ENCODE measurements at regions not wholly inside any gene's neighbourhood (a gene's known extent, or its start where the extent isn't known, plus 50 kb on each side); places are given as distances from the start of the nearest gene placed in this dataset.
"Not testable (repeated sequence)": the region's sequence is repeated elsewhere in the genome, so short reads cannot be mapped to it uniquely, and the experiment has no call there.

- DNase-seq, result no peak
Observed at GRCh38 chr14:40074169-40074568, 641.9 kb upstream of the FBXO33 start.

DNA sequence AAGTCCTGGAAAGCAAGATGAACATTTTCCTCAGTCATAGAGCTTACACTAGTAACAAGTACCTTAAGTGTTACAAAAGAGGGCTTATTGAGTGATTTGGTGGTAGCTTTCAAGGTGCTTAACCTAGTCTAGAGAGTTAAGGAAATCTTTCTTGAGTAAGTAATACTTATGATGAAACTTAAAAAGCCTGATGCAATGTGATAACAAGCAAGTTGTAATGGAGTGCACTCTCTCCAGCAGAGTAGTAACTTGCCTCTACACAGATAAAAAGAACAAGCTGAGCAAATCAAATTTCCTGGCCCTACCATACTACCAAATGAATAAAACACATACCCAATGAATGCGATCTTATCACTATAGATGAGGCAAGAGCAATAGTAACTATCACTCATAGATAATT lies 639.9 kb upstream of the FBXO33 start:
- no peak for DNase-seq

- peak; percentile 20 for DNase-seq
Observed at GRCh38 chr14:40058901-40059897, 627.0 kb upstream of the FBXO33 start.

DNA sequence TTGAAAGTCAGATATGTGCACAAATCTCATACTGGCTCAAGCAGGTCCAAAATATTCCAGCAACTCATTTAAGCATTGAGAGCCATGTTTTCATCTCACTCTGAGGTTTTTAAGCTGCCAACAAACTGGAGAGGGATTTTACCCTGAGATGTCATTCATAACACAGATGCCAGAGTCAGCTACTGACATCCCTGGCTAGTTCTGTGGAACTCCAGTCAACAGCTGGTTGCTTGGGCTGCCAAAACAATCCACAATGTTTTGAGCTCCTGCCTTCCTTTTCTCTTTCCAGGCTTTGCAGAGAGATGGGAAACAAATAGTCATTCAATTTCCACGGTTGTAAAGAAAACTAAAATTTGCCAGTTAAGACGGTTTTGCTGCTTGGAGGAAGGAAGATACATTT lies 621.2 kb upstream of the FBXO33 start:
- peak; percentile 32 for DNase-seq

- no peak for DNase-seq
Observed at GRCh38 chr14:40028991-40029390, 596.8 kb upstream of the FBXO33 start.

- DNase-seq, result no peak
Observed at GRCh38 chr14:40025101-40025500, 592.9 kb upstream of the FBXO33 start.

GRCh38 chr14:40010961-40011360 lies 578.7 kb upstream of the FBXO33 start:
- no peak for DNase-seq

DNA sequence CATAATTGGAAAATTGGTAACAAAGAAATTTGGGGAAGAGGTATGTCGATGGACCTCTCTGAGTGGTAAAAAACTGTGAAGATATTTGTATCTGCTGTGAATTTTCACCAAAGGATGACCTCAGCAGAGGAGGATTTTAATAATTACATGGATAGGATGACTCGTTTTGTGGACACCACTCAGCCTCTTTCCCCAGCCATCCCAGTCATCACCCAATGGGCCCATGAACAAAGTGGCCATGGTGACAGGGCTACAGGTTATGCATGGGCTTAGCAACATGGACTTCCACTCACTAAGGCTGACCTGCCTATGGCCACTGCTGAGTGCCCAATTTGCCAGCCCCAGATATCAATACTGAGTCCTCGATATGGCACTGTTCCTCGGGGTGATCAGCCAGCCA lies 577.5 kb upstream of the FBXO33 start:
- DNase-seq, result no peak

GRCh38 chr14:40008345-40008744 lies 576.1 kb upstream of the FBXO33 start:
- not testable (repeated sequence) for DNase-seq

GRCh38 chr14:40004871-40005500 lies 572.8 kb upstream of the FBXO33 start:
- no peak for DNase-seq

GRCh38 chr14:40003773-40004172 lies 571.5 kb upstream of the FBXO33 start:
- no peak for DNase-seq

GRCh38 chr14:39998854-39999253 lies 566.6 kb upstream of the FBXO33 start:
- DNase-seq, result no peak

DNA sequence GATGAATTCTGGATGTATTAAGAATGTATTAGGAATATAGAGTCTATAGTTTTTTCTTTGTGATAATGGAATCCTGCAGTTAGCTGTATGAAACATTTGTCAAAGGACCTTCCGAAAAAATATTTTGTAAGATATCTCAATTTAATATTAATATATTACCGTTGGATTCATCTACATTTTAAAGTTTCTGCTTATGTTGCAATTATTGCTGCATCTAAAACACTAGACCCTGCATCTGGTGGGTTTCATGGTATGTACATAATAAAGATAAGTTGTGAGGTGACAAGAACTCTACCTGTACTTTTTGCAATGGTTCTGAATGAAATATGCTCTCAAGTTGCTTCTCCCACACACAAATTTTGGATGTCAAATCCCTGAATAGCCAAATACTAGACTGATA lies 565.9 kb upstream of the FBXO33 start:
- DNase-seq, result no peak

DNA sequence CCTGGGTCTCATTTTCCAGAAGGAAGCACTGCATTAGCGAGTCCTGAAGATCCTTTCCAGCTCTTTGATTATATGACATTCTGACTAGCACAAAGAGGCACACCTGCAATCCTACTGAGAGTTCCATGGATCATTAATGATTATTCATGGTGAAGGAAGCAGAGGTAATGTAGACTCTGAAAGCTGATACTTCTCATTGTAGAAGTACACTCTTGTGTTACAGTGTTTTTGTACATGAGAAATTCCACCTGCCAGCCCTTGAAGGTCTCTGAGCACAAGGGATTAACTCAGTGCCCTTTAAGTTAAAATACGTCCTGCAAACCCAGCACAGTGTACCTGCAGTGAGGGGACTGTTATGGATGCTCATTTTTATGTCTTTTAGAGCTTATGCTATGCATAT lies 558.8 kb upstream of the FBXO33 start:
- no peak for DNase-seq

GRCh38 chr14:39988939-39989338 lies 556.7 kb upstream of the FBXO33 start:
- peak; percentile 64 for DNase-seq

- DNase-seq, result no peak
Observed at GRCh38 chr14:39984323-39984722, 552.1 kb upstream of the FBXO33 start.

- no peak for DNase-seq
Observed at GRCh38 chr14:39977198-39977597, 545.0 kb upstream of the FBXO33 start.

- peak; percentile 86 for DNase-seq
Observed at GRCh38 chr14:39974036-39974435, 541.8 kb upstream of the FBXO33 start.

- no peak for DNase-seq
Observed at GRCh38 chr14:39972704-39973103, 540.5 kb upstream of the FBXO33 start.

GRCh38 chr14:39967885-39968284 lies 535.7 kb upstream of the FBXO33 start:
- DNase-seq, result no peak

DNA sequence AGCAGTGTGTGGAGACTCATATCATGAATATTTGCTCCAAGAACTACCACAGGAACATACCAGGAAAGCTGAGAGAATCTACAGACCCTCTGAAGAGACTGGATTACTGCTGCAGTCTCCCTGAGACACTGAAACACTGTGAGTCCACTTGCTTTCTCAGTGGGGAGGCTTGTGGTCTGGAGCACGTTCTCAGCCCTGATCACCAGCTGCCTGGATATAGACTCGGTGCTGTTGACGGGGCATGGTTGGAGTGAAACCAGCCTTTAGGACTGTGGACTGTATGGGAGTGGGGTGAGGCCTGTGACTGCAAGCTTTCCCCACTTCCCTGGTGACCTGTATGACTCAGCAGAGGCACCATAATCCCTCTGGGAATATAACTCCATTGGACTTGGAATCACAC lies 525.8 kb upstream of the FBXO33 start:
- DNase-seq, result no peak

DNA sequence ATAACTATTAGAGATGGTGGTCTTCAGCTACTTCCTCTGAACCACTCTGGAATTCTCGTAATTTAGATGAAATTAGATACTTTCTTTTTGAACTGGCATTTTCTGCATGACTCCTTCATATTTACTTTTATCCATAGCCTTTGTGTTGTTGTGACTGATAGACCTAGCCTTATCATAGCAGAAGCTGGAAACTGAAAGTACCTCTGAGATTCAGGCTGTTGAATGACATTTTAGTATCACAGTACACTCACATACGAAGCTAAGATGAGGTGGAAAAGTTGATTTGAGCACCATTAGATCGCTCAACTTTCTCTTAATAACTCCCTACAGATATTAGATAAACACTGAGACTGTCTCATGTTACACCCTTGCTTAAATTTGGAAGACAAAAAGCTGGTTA lies 525.1 kb upstream of the FBXO33 start:
- no peak for DNase-seq

DNA sequence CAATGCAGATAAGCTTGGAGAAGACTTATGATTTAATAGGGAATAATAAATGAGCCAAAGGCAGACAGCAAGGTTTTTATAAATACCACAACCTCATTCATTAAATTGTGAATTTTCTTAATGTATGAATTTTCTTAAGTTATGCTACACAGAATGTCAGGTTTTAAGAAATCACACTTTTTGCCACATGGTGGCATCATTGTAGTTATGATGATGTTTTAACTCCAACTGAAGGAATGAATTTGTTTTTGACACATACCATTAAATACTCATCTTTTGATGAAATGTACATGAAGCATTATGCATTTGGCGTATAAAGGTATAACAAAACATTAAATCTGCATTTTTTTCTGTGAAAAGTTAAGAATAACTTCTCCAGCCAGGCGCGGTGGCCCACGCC lies 524.1 kb upstream of the FBXO33 start:
- no peak for DNase-seq

GRCh38 chr14:39948235-39948634 lies 516.0 kb upstream of the FBXO33 start:
- no peak for DNase-seq

All from kidney glomerular epithelial cell (primary cell).